Lower leg skin (tissue), 3 donors: ENCODE measurements at regions not wholly inside any gene's neighbourhood (a gene's known extent, or its start where the extent isn't known, plus 50 kb on each side); places are given as distances from the start of the nearest gene placed in this dataset.

Source experiments
- CTCF ChIP-seq, 3 donors: fragments of 450-650 bp; IDR thresholded peaks; one replicate each; pipeline ENCODE4 v1.5.1; 2016; ENCODE audit warnings: antibody characterized with exemption in 3 of 3, mild to moderate bottlenecking in 3 of 3, moderate library complexity in 2 of 3
- POLR2A ChIP-seq, 2 donors: fragments of 450-650 bp; IDR thresholded peaks; one replicate each; pipeline ENCODE4 v1.6.1; 2016 to 2017; ENCODE audit warnings: antibody characterized with exemption in 2 of 2, mild to moderate bottlenecking in 1 of 2, moderate library complexity in 1 of 2

GRCh38 chr14:28677381-28677780 is 89.2 kb upstream of the FOXG1 start:
- no peak for TF ChIP-seq CTCF (IDR thresholded peaks at IDR 0.05)
- no peak for TF ChIP-seq POLR2A (IDR thresholded peaks at IDR 0.05)
